ENCODE measurements at regions not wholly inside any gene's neighbourhood (a gene's known extent, or its start where the extent isn't known, plus 50 kb on each side); places are given as distances from the start of the nearest gene placed in this dataset.
A peak's percentile ranks its signal among the peaks of the same experiment; 100 is the strongest.

- H3K27ac ChIP-seq (ENCODE audit: low read length), result no peak overlapping the region
- ChIA-PET POLR2A (no interaction called here), CTCF (no interaction called here)
- no peak for DNase-seq
- peaks cover 0 to 40% of the 10 kb centered on the region in 2 experiments for H3K27me3 ChIP-seq (replicated peaks in 1 of 2; ENCODE audit: control insufficient read depth in 2 of 2, extremely low read depth in 1 of 2, insufficient read depth in 2 of 2, low read length in 1 of 2)
- ATAC-seq (replicated peaks in 1 of 4), result no peak
- H3K36me3 Mint-ChIP-seq, result no peaks in the 10 kb centered on the region
- H3K4me1 ChIP-seq (ENCODE audit: control insufficient read depth in 1 of 2, extremely low read depth in 1 of 2, insufficient read depth in 2 of 2, low read length in 2 of 2), result no peaks in the 10 kb centered on the region
- no peak overlapping the region for H3K4me3 Mint-ChIP-seq
- H3K36me3 ChIP-seq (ENCODE audit: control insufficient read depth in 2 of 2, extremely low read depth in 1 of 2, insufficient read depth in 1 of 2, low read length in 1 of 2), result no peaks in the 10 kb centered on the region
- H3K4me3 ChIP-seq (ENCODE audit: control insufficient read depth in 1 of 2, extremely low read depth in 1 of 2, low read length in 1 of 2), result no peak overlapping the region
- 86% methylated on average over 10 of the region's 16 CpGs for WGBS (ENCODE audit: insufficient coverage)
- H3K9me3 Mint-ChIP-seq, result peaks cover 0 to 7% (median 4%) of the 10 kb centered on the region in 3 donors
- H3K27me3 Mint-ChIP-seq, result peaks cover 42 to 55% of the 10 kb centered on the region in 2 donors
- H3K4me1 Mint-ChIP-seq, result no peaks in the 10 kb centered on the region
- no peak overlapping the region for H3K27ac Mint-ChIP-seq
- H3K9me3 ChIP-seq, result no peaks in the 10 kb centered on the region
Measured at GRCh38 chr9:126131066-126132010, 195.3 kb upstream of the MVB12B start.

GRCh38 chr9:126132746-126133145, 193.9 kb upstream of the MVB12B start:
- H3K27me3 ChIP-seq (replicated peaks in 1 of 2; ENCODE audit: control insufficient read depth in 2 of 2, extremely low read depth in 1 of 2, insufficient read depth in 2 of 2, low read length in 1 of 2), result peaks cover 0 to 28% of the 10 kb centered on the region in 2 experiments
- ChIA-PET POLR2A (no interaction called here), CTCF (no interaction called here)
- H3K27ac ChIP-seq (ENCODE audit: low read length), result no peak overlapping the region
- DNase-seq (no peak), ATAC-seq (replicated peaks in 1 of 4) (no peak)
- H3K4me3 Mint-ChIP-seq, result no peak overlapping the region
- peak overlapping the region in 1 of 2 donors; percentile 38 for H3K4me3 ChIP-seq (ENCODE audit: control insufficient read depth in 1 of 2, extremely low read depth in 1 of 2, low read length in 1 of 2)
- no peaks in the 10 kb centered on the region for H3K4me1 ChIP-seq (ENCODE audit: control insufficient read depth in 1 of 2, extremely low read depth in 1 of 2, insufficient read depth in 2 of 2, low read length in 2 of 2)
- peaks cover 1 to 15% (median 10%) of the 10 kb centered on the region in 3 donors for H3K9me3 Mint-ChIP-seq
- H3K9me3 ChIP-seq, result no peaks in the 10 kb centered on the region
- H3K27ac Mint-ChIP-seq, result no peak overlapping the region
- no peaks in the 10 kb centered on the region for H3K36me3 ChIP-seq (ENCODE audit: control insufficient read depth in 2 of 2, extremely low read depth in 1 of 2, insufficient read depth in 1 of 2, low read length in 1 of 2)
- peaks cover 42 to 52% of the 10 kb centered on the region in 2 donors for H3K27me3 Mint-ChIP-seq
- H3K4me1 Mint-ChIP-seq, result no peaks in the 10 kb centered on the region
- H3K36me3 Mint-ChIP-seq, result no peaks in the 10 kb centered on the region

DNA sequence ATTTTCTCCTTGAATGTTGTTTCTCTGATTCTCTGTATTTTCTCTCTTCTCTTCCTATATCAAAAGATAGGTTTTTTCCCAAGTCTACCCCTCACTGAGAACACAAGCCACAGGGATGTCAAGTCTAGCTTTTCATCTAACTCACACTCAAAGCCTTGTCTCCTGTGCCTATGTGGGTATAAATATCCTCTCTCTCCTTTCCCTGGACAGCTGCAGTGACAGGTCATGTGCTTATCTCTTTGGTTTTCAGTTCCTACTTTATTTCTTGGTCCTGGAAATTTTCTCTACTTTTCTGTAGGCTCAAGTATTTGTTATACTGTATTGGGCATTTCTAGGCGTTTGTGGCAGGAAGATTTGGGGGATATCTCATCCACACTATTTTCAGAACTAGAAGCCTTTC, 182.4 kb upstream of the MVB12B start:
- H3K4me1 Mint-ChIP-seq, result peaks cover 4 to 11% (median 4%) of the 10 kb centered on the region in 3 donors
- H3K36me3 Mint-ChIP-seq, result no peaks in the 10 kb centered on the region
- no peak for DNase-seq
- H3K27me3 ChIP-seq (replicated peaks in 1 of 2; ENCODE audit: control insufficient read depth in 2 of 2, extremely low read depth in 1 of 2, insufficient read depth in 2 of 2, low read length in 1 of 2), result peaks cover 0 to 43% of the 10 kb centered on the region in 2 experiments
- H3K4me1 ChIP-seq (ENCODE audit: control insufficient read depth in 1 of 2, extremely low read depth in 1 of 2, insufficient read depth in 2 of 2, low read length in 2 of 2), result peaks cover 0 to 3% of the 10 kb centered on the region in 2 experiments
- no peak overlapping the region for H3K4me3 Mint-ChIP-seq
- no peak overlapping the region for H3K4me3 ChIP-seq (ENCODE audit: control insufficient read depth in 1 of 2, extremely low read depth in 1 of 2, low read length in 1 of 2)
- H3K27ac ChIP-seq (ENCODE audit: low read length), result no peak overlapping the region
- ATAC-seq (replicated peaks in 1 of 4), result no peak
- no CpG with 5 or more reads among the region's 1 CpG for WGBS (ENCODE audit: insufficient coverage)
- ChIA-PET CTCF (no interaction called here), POLR2A (no interaction called here)
- no peaks in the 10 kb centered on the region for H3K36me3 ChIP-seq (ENCODE audit: control insufficient read depth in 2 of 2, extremely low read depth in 1 of 2, insufficient read depth in 1 of 2, low read length in 1 of 2)
- H3K9me3 ChIP-seq, result no peaks in the 10 kb centered on the region
- peaks cover 41 to 56% of the 10 kb centered on the region in 2 donors for H3K27me3 Mint-ChIP-seq
- no peak overlapping the region for H3K27ac Mint-ChIP-seq
- H3K9me3 Mint-ChIP-seq, result peaks cover 4 to 16% (median 7%) of the 10 kb centered on the region in 3 donors

- Mint-ChIP-seq H3K27ac (no peak overlapping the region), H3K36me3 (no peaks in the 10 kb centered on the region), H3K4me3 (no peak overlapping the region), H3K9me3 (peaks cover 0 to 13% (median 6%) of the 10 kb centered on the region in 3 donors), H3K27me3 (peaks cover 41 to 56% of the 10 kb centered on the region in 2 donors), H3K4me1 (peaks cover 4 to 11% (median 4%) of the 10 kb centered on the region in 3 donors)
- CTCF ChIA-PET, result no interaction called here
- no peaks in the 10 kb centered on the region for H3K9me3 ChIP-seq
- H3K27me3 ChIP-seq (replicated peaks in 1 of 2; ENCODE audit: control insufficient read depth in 2 of 2, extremely low read depth in 1 of 2, insufficient read depth in 2 of 2, low read length in 1 of 2), result peaks cover 0 to 46% of the 10 kb centered on the region in 2 experiments
- POLR2A ChIA-PET, result no interaction called here
- DNase-seq (no peak), ATAC-seq (replicated peaks in 1 of 4) (no peak)
- WGBS (ENCODE audit: insufficient coverage), result 76% methylated on average over 8 of the region's 11 CpGs
- H3K4me1 ChIP-seq (ENCODE audit: control insufficient read depth in 1 of 2, extremely low read depth in 1 of 2, insufficient read depth in 2 of 2, low read length in 2 of 2), result peaks cover 0 to 3% of the 10 kb centered on the region in 2 experiments
- H3K36me3 ChIP-seq (ENCODE audit: control insufficient read depth in 2 of 2, extremely low read depth in 1 of 2, insufficient read depth in 1 of 2, low read length in 1 of 2), result no peaks in the 10 kb centered on the region
- no peak overlapping the region for H3K4me3 ChIP-seq (ENCODE audit: control insufficient read depth in 1 of 2, extremely low read depth in 1 of 2, low read length in 1 of 2)
- H3K27ac ChIP-seq (ENCODE audit: low read length), result no peak overlapping the region
Measured at GRCh38 chr9:126144603-126145456, 181.8 kb upstream of the MVB12B start.

- H3K4me1 ChIP-seq (ENCODE audit: control insufficient read depth in 1 of 2, extremely low read depth in 1 of 2, insufficient read depth in 2 of 2, low read length in 2 of 2), result peaks cover 0 to 3% of the 10 kb centered on the region in 2 experiments
- no peaks in the 10 kb centered on the region for H3K9me3 ChIP-seq
- CTCF ChIA-PET, result no interaction called here
- H3K9me3 Mint-ChIP-seq, result peaks cover 0 to 9% (median 4%) of the 10 kb centered on the region in 3 donors
- H3K27me3 ChIP-seq (replicated peaks in 1 of 2; ENCODE audit: control insufficient read depth in 2 of 2, extremely low read depth in 1 of 2, insufficient read depth in 2 of 2, low read length in 1 of 2), result peaks cover 0 to 49% of the 10 kb centered on the region in 2 experiments
- H3K4me3 Mint-ChIP-seq, result no peak overlapping the region
- no peak overlapping the region for H3K4me3 ChIP-seq (ENCODE audit: control insufficient read depth in 1 of 2, extremely low read depth in 1 of 2, low read length in 1 of 2)
- H3K36me3 ChIP-seq (ENCODE audit: control insufficient read depth in 2 of 2, extremely low read depth in 1 of 2, insufficient read depth in 1 of 2, low read length in 1 of 2), result no peaks in the 10 kb centered on the region
- POLR2A ChIA-PET, result no interaction called here
- no peak for ATAC-seq (replicated peaks in 1 of 4)
- 68% methylated on average over 4 of the region's 4 CpGs for WGBS (ENCODE audit: insufficient coverage)
- no peak for DNase-seq
- no peak overlapping the region for H3K27ac ChIP-seq (ENCODE audit: low read length)
- H3K27ac Mint-ChIP-seq, result no peak overlapping the region
- H3K36me3 Mint-ChIP-seq, result no peaks in the 10 kb centered on the region
- peaks cover 4 to 11% (median 4%) of the 10 kb centered on the region in 3 donors for H3K4me1 Mint-ChIP-seq
- H3K27me3 Mint-ChIP-seq, result peaks cover 41 to 56% of the 10 kb centered on the region in 2 donors
Measured at GRCh38 chr9:126145887-126146253, 180.8 kb upstream of the MVB12B start.
